ENCODE measurements at regions not wholly inside any gene's neighbourhood (a gene's known extent, or its start where the extent isn't known, plus 50 kb on each side); places are given as distances from the start of the nearest gene placed in this dataset.

- TF ChIP-seq, protein P1, sequence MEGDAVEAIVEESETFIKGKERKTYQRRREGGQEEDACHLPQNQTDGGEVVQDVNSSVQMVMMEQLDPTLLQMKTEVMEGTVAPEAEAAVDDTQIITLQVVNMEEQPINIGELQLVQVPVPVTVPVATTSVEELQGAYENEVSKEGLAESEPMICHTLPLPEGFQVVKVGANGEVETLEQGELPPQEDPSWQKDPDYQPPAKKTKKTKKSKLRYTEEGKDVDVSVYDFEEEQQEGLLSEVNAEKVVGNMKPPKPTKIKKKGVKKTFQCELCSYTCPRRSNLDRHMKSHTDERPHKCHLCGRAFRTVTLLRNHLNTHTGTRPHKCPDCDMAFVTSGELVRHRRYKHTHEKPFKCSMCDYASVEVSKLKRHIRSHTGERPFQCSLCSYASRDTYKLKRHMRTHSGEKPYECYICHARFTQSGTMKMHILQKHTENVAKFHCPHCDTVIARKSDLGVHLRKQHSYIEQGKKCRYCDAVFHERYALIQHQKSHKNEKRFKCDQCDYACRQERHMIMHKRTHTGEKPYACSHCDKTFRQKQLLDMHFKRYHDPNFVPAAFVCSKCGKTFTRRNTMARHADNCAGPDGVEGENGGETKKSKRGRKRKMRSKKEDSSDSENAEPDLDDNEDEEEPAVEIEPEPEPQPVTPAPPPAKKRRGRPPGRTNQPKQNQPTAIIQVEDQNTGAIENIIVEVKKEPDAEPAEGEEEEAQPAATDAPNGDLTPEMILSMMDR (IDR thresholded peaks at IDR 0.05): no peak
- no peak for TF ChIP-seq POLR2A (IDR thresholded peaks at IDR 0.05)
Measured at GRCh38 chr1:25065795-25066238, 135.7 kb upstream of the RUNX3 start.
